VCaP (cell line): ENCODE measurements at regions not wholly inside any gene's neighbourhood (a gene's known extent, or its start where the extent isn't known, plus 50 kb on each side); places are given as distances from the start of the nearest gene placed in this dataset.

ENCODE experiments used
- H3K27ac ChIP-seq: fragments of 450-650 bp; 2 replicates; pipeline ENCODE4 v1.5.1; 2017
- CTCF ChIP-seq: fragments of 450-650 bp; conservative IDR thresholded peaks from 2 replicates; pipeline ENCODE4 v1.5.1; 2017; ENCODE audit warnings: mild to moderate bottlenecking, moderate library complexity

- TF ChIP-seq CTCF = no peak
Measured at GRCh38 chr9:86809151-86809550, 138.2 kb downstream of the GAS1 start.

GRCh38 chr9:86807367-86807976 lies 139.8 kb downstream of the GAS1 start:
- TF ChIP-seq CTCF = no peak

More at GRCh38 chr9:86809151-86809550, 138.2 kb downstream of the GAS1 start:
- H3K27ac ChIP-seq = no peak overlapping the region

GRCh38 chr9:86804011-86804410 lies 143.3 kb downstream of the GAS1 start:
- no peak overlapping the region for H3K27ac ChIP-seq
- TF ChIP-seq CTCF = no peak

More at GRCh38 chr9:86807367-86807976, 139.8 kb downstream of the GAS1 start:
- H3K27ac ChIP-seq = no peak overlapping the region

- H3K27ac ChIP-seq = no peak overlapping the region
- TF ChIP-seq CTCF = no peak
Measured at GRCh38 chr9:86802900-86803673, 144.2 kb downstream of the GAS1 start.

- H3K27ac ChIP-seq = no peak overlapping the region
- TF ChIP-seq CTCF = no peak
Measured at GRCh38 chr9:86801246-86801645, 146.1 kb downstream of the GAS1 start.

GRCh38 chr9:86800681-86801080 lies 146.6 kb downstream of the GAS1 start:
- no peak overlapping the region for H3K27ac ChIP-seq
- no peak for TF ChIP-seq CTCF

GRCh38 chr9:86798966-86799365 lies 148.3 kb downstream of the GAS1 start:
- TF ChIP-seq CTCF = no peak
- H3K27ac ChIP-seq = no peak overlapping the region
